Hematopoietic multipotent progenitor cell (in vitro differentiated cells): ENCODE measurements at regions not wholly inside any gene's neighbourhood (a gene's known extent, or its start where the extent isn't known, plus 50 kb on each side); places are given as distances from the start of the nearest gene placed in this dataset.
"Not testable (repeated sequence)": the region's sequence is repeated elsewhere in the genome, so short reads cannot be mapped to it uniquely, and the experiment has no call there.

Source experiments
- DNase-seq, 3 donors: peaks; one replicate each; pipeline ENCODE4 v3.0.0-alpha.2; 2011 to 2015; ENCODE audit warnings: low read depth in 2 of 3, low spot score in 2 of 3

GRCh38 chr19:28359431-28360414 lies 853.2 kb downstream of the UQCRFS1 start:
- DNase-seq = no peak

DNA sequence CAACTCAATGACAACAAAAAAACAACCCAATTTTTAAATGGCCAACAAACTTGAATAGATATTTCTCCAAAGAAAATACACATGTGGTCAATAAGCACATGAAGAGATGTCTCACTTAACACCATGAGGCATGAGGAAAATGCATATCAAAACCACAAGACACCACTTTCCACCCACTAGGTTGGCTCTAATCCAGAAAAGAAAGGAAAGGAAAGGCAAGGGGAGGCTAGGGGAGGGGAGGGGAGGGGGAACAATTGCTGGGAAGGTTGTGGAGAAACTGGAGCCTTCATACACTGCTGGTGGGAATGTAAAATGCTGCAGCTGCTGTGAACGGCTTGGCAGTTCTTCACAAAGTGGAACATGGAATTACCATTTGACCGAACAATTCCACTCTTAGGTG lies 854.3 kb downstream of the UQCRFS1 start:
- no peak for DNase-seq

- no peak for DNase-seq
These were observed 861.2 kb downstream of the UQCRFS1 start for GRCh38 chr19:28351761-28352160.

- not testable (repeated sequence) for DNase-seq
These were observed 861.6 kb downstream of the UQCRFS1 start for GRCh38 chr19:28351321-28351720.

DNA sequence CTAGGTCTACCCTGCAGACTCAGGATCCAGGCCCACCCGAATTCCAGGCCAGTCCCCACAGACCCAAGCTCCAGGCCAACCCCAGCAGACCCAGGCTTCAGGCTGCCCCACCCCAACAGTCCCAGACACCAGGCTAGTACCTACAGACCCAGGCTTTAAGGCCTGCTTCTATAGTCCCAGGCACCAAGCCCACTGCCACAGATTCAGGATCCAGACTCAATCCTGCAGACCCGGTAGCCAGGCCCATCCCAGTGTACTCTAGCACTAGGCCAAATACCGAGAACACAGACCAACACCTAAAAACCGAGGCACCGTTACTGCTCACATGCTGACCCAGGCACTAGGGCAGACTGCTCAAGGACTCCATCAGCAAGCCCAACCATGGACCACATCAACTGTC lies 862.3 kb downstream of the UQCRFS1 start:
- no peak for DNase-seq

DNA sequence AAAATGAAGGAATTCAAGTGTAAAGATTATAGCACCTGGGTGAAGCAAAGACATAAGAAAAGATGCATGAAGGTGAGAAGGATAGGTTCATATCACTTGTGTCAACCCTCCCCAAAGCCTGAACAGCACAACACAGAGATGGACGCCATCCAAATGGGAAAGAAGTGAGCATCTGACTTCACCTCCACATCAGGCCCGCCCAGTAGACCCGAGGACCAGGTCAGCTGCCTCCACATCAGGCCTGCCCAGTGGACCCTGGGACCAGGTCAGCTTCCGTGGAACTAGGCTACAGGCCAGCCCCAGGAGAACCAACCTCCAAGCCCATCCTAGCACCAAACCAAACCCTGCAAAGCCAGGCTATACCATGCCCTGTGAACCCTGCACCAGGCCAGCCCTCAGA lies 862.9 kb downstream of the UQCRFS1 start:
- no peak for DNase-seq

DNA sequence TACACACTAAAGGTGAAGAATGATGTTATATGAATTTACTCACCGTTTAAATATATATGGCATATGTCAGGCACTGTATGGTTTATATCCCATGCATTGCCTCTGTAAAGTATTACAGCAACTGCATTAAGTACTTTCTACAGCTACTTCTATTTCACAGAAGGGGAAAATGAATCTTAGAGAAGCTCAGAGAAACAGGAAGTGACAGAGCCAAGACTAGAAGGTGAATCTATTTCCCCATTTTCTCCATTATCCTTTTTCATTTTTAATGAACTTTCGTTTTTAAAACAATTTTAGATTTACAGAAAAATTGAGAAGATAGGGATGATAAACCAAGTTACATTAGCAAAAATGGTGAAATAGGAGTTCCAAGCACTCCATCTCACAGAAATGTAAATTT lies 863.3 kb downstream of the UQCRFS1 start:
- peak in 1 of 3 donors; percentile 27 for DNase-seq

DNA sequence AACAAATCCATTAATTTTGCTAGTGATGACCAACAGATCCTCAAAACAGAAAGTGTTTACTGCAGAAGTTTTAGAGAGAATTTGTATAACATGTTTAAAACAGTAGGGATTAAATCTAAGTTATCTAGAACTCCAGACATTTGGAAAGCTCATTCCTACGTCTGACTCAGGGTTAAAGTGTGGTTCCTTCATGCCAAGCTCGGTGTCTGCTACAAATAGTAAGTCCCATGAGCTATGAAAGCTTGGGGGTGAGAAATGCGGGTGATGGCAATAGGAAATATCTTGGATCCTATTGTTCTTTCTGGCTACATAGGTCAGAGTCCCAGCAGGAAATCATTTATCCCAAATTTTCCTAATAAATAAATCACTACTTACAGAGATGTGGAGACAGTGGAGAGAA lies 867.1 kb downstream of the UQCRFS1 start:
- no peak for DNase-seq

DNA sequence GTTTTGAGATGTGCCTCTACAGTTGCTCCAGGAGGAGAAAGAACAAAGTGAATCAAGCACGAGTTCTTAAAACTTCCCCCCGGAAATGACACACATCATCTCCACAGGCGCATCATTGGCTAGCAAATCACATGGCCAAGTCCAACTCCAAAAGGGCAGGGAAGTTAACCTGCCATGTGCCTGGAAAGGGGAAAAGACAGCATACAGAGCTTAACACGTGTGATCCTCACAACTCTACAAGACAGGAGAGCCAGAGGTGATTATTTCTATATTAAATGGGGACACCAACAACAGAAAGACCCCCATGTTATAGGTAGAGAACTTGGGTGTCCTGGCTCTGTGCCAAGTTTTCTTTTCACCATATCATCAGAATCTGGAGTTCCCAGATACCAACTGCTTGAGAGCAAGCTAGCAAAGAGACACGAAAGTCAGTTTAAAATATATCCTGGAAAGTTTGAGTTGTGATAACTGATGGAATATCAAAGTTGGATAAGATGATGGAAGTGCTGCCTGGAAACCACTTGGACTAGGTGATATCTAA lies 871.1 kb downstream of the UQCRFS1 start:
- DNase-seq = no peak

GRCh38 chr19:28334419-28334818 lies 878.5 kb downstream of the UQCRFS1 start:
- no peak for DNase-seq

GRCh38 chr19:28333909-28334308 lies 879.0 kb downstream of the UQCRFS1 start:
- DNase-seq = no peak

- DNase-seq = no peak
These were observed 880.1 kb downstream of the UQCRFS1 start for GRCh38 chr19:28332886-28333285.

DNA sequence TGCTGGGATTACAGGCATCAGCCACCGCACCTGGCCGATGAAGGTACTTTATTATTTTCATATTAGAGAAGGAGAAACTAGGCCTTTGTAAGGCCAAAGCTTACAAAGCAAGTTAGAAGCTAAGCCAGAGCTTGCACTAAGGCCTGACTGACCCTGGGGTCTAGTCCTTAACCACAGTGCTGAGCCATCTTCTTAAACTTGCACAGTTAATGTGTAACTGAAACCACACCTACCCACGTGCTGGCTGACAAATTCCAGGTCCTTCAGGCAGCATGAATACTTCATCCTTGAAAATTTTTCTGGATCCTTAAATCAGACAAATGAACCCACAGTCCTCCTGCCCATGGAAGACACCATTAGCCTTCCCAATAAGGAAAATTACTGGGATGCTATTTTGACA lies 880.6 kb downstream of the UQCRFS1 start:
- no peak for DNase-seq

DNA sequence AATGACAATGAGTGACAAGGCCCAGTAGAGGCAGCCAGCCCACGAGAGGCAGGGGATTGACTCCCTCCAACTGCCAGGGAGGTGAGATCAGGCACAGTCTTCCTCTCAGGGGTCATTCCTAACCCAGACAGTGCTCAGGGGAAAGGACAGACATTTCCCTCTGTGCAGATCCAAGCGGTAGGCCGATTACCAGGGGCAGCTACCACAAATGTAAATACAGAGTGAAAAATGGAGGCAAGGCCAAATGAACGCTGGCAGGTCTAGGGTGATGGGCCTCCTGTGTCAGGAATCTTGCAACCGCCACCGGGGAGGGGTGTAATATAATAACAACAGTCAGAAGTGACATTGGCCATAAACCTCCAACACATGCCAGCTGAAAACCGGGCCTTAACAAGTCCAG lies 881.4 kb downstream of the UQCRFS1 start:
- DNase-seq = no peak

DNA sequence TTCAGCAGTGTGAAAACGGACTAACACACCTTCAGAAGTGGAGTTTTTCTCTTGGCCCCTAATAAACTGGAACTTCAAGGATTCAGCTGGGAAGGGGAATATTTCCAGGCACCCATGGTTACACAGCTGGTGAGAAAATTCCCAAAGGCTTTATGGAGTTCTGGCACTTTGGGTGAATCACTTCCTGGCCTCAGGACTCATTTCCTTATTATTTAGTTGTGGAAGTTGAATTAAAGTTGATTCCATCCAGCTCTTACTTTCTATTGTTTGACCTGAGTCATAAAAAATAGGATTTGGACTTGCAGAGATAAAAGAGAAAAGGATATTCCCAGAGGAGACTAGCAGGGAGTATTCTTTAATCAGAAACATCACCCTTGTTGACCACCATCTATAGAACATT lies 882.1 kb downstream of the UQCRFS1 start:
- no peak for DNase-seq

DNA sequence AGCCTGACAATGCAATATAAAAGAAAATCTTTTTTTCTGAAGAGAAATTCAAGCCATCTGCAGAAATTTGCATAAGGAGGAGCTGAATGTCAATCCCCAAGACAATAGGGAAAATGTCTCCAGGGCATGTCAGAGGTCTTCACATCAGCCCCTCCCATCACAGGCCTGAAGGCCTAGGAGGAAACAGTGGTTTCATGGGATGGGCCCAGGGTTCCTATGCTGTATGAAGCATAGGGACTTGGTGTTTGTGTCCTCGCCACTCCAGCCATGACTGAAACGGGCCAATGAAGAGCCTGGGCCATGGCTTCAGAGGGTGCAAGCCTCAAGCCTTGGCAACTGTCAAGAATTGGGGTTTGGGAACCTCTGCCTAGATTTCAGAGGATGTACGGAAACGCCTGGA lies 883.5 kb downstream of the UQCRFS1 start:
- no peak for DNase-seq

DNA sequence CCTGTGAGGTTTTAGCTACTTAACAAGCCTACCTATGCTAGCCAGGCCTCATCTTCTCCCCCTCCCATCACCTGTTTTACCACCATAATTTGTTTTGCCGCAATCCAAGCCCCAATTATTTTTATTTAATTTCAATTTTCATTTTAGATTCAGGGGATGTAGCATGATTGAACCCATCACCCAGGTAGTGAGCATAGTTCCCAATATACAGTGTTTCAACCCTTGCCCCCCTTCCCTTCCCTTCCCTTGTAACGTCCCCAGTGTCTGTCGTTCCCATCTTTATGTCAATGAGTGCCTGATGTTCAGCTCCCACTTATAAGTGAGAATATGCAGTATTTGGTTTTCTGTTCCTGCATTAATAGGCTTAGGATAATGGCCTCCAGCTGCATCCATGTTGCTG lies 885.0 kb downstream of the UQCRFS1 start:
- no peak for DNase-seq

DNA sequence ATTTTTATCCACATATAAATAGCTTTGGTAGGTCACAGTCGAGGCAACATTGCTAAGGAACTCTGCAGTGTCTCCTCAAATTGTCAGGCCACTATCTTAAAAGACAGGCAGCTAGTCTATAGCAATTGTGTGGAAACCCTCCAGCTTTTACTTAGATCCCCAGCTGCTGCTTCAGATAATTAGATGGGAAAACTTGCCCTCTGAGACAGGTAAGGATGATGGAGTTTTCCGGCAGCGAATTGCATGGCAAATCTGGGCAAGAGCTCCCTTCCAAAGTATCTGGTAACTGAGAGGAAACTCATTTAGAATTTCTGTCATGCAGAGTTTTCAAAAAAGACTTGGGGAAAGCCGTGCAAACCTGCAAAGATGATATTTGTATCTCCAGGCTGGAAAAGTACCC lies 886.2 kb downstream of the UQCRFS1 start:
- no peak for DNase-seq

DNA sequence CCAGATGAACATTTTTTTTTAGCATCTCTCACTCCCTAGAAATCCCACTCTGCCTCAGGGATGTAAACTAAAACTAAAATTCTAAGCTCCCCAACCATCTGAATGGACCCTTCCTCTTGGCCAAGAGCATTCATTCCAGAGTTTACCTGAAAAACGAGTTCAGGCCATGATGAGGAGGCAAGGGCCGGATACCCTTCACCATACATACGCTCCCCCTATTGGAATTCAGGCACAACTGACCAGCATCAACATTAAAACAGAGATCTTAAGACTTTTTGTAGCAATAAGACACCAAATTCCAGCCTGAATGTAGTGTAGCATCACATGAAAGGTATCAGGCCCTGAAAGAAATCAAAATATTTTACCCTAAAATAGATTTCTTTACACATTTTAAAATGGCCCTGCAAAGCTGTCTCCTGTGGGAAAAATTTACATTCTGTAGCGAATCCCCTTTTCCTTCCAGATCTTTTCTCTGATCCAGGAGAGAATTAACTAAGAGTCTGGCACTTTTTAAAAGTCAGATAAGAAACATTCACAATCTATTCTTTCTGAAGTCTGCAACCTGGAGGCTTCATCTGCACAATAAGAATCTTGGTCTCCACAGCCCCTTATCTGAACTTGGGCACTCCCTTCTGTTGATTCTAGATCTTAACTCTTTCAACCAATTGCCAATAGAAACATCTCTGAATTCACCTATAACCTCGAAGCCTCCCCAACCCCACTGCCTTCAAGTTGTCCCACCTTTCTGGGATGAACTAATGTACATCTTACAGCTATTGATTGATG lies 888.5 kb downstream of the UQCRFS1 start:
- no peak for DNase-seq

- DNase-seq = no peak
These were observed 890.0 kb downstream of the UQCRFS1 start for GRCh38 chr19:28322945-28323344.

GRCh38 chr19:28322491-28322890 lies 890.5 kb downstream of the UQCRFS1 start:
- no peak for DNase-seq

DNA sequence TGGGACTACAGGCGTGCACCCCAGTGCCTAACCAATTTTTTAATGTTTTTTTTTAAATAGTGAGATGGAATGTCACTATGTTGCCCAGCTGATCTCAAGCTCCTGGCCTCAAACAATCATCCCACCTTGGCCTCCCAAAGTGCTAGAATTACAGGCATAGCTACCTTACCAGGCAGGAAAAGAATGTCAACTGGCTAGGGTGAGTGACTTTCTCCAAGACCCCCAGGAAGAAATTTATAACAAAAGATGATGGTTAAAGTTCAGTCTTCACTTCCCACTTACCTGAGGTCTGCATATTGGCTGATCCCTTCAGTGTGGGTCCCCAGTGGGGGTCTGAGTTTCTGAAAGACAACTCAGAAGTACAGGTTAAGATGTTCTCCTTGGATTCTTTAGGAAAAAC lies 893.0 kb downstream of the UQCRFS1 start:
- no peak for DNase-seq
